Islet precursor cell (in vitro differentiated cells): ENCODE measurements at regions not wholly inside any gene's neighbourhood (a gene's known extent, or its start where the extent isn't known, plus 50 kb on each side); places are given as distances from the start of the nearest gene placed in this dataset.
"Not testable (repeated sequence)": the region's sequence is repeated elsewhere in the genome, so short reads cannot be mapped to it uniquely, and the experiment has no call there.

Experiments used
- DNase-seq: peaks from one replicate; pipeline ENCODE4 v3.0.0-alpha.2; 2018

DNA sequence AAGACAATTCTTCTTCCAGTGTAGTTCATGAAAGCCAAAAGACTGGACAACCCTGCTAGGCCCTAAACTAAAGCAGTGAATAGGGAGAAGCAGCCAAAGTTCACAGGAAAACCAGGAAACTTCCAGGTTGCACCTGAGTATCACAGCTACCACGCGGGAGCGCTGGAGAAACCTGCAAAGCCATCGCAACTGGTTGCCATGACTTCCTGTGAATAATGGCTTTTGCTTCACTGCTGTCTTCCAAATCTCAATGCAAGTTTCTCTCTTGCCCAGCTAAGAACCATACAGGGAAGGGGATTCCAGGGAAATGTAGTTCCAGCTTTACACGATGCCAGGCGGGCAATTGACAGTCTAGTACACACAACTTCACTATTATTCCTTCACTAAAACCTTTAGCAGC is 114.1 kb downstream of the GXYLT1 start:
- DNase-seq = no peak

DNA sequence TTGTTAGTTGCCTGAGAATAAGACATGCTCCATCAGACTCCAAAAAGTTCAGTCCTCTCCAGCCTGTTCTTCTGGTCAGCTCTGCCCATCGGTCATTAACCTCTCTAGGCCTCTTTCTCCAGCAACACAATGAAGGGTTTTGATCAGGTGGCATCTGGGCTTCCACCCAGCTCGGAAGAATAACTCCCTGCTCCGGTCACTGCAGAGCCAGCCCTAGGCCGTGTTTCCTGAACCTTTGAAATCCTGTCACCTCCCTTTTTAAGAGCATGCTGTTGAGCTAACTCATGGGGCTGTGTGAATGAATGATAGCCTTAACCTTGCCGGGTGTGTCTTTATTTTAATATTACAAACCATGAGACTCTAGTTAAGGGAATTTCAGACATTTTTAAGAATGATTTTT is 117.1 kb downstream of the GXYLT1 start:
- no peak for DNase-seq

DNA sequence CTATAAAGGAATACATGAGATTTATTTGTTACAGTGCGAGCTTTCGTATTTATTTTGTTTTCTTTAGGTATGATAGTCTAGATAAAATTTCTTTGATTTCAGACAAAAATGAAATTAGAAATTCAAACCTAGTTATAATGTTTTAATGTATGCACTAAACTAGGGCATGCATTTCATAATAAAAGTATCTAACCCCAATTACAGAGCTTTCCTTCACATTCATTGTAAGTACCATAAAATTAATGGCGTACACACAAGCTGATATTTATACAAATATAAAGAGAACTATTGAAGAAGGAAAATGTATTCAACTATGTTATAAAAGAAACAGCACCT is 120.2 kb downstream of the GXYLT1 start:
- DNase-seq = no peak

- peak; percentile 92 for DNase-seq
Observed at GRCh38 chr12:42023733-42024494, 120.8 kb downstream of the GXYLT1 start.

GRCh38 chr12:42021937-42022336 is 122.7 kb downstream of the GXYLT1 start:
- DNase-seq = not testable (repeated sequence)

- peak; percentile 71 for DNase-seq
Observed at GRCh38 chr12:42021469-42021868, 123.2 kb downstream of the GXYLT1 start.

GRCh38 chr12:42020226-42020625 is 124.4 kb downstream of the GXYLT1 start:
- no peak for DNase-seq

DNA sequence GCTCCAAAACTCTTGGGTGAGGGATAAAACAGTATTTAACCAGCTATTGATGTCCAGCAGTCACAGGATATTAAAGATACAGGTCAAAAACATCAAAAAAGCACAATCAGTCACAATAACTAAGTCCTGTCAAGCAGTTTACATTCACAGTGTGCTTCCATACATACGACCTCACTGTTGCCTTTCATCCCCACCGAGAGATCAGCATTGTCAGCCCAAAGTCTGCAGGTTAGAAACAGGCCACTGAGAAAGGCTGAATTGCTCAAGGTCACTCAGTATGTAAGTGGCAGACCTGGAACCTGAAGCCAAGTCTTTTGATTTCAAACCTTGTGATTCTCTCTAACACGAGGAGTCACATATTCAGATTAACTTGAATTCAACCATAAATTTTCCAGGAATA is 124.9 kb downstream of the GXYLT1 start:
- DNase-seq = no peak

DNA sequence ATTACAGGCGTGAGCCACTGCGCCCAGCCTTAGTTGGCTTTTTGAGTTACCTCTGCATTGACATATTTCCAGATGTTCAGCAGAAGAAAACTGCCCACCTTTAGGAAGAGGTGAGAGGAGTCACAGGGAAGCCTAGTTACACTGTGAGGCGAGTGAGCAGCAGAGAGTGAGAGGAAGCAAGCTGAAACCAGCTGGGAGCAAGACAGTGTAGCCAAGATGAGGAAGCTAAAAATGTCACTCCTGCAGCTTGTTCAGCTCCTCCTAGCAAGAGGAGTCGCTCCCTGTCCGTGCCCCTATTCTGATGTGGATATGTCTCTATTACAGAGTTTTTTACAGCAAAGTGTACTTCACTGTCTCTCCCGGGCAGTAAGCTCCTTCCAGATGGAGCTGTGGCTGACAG is 127.6 kb downstream of the GXYLT1 start:
- no peak for DNase-seq

- DNase-seq = no peak
Observed at GRCh38 chr12:42015051-42015461, 129.6 kb downstream of the GXYLT1 start.

DNA sequence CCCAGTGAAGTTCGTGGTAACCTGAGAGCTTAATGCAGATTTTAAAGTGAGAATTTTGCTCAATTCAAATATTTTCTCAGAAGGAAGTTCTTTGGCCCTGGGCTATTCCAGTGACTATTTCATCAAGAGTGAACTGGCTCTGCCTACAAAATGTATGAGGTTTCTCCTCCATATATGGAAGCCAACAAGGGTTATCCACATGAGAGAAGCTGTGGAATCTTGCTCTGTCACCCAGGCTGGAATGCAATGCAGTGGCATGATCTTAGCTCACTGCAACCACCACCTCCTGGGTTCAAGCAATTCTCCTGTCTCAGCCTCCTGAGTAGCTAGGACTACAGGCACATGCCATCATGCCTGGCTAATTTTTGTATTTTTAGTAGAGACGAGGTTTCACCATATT is 132.2 kb downstream of the GXYLT1 start:
- DNase-seq = not testable (repeated sequence)

DNA sequence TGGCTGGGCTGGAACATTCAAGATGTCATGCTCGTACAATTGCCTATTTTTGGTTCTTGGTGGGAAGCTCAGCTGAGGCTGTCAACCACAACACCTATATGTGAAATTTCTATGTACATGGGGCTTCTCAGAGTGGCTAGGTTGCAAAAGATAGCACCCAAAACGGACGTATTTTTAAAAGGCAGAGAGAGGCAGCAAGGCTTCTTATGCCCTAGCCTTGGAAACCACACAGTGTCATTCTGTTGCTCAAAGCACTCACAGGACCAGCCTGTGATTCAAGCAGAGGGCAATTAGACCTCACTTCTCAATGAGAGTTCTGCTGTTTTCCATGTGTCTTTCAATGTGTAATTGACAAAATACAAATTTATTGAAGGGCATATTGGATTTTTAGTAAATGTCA is 134.0 kb downstream of the GXYLT1 start:
- no peak for DNase-seq

- no peak for DNase-seq
Observed at GRCh38 chr12:42010257-42010656, 134.4 kb downstream of the GXYLT1 start.

- no peak for DNase-seq
Observed at GRCh38 chr12:42008996-42009395, 135.7 kb downstream of the GXYLT1 start.

- DNase-seq = no peak
Observed at GRCh38 chr12:42003031-42003430, 141.6 kb downstream of the GXYLT1 start.

GRCh38 chr12:42002563-42002962 is 142.1 kb downstream of the GXYLT1 start:
- no peak for DNase-seq

- DNase-seq = no peak
Observed at GRCh38 chr12:41998436-41998835, 146.2 kb downstream of the GXYLT1 start.

DNA sequence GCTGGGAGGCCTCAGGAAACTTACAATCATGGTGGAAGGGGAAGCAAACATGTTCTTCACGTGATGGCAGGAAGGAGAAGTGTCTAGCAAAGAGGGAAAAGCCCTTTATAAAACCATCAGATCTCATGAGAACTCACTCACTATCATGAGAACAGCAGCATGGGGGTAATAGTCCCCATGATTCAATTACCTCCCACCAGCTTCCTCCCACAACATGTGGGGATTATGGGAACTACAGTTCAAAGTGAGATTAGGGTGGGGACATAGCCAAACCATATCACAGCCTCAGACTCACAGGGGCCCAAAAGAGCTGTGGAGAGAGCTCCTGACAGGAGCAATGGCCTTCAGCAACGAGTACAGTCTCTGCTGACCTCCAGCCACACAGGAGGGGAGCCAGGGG is 151.4 kb downstream of the GXYLT1 start:
- DNase-seq = no peak

- DNase-seq = no peak
Observed at GRCh38 chr12:41992692-41993215, 151.9 kb downstream of the GXYLT1 start.

- DNase-seq = no peak
Observed at GRCh38 chr12:41992022-41992421, 152.7 kb downstream of the GXYLT1 start.

- no peak for DNase-seq
Observed at GRCh38 chr12:41988715-41989114, 156.0 kb downstream of the GXYLT1 start.

DNA sequence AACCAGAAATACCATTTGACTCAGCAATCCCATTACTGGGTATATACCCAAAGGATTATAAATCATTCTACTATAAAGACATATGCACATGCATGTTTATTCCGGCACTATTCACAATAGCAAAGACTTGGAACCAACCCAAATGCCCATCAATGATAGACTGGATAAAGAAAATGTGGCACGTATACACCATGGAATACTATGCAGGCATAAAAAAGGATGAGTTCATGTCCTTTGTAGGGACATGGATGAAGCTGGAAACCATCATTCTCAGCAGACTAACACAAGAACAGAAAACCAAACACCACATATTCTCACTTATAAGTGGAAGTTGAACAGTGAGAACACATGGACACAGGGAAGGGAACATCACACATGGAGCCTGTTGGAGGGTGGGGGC is 158.2 kb downstream of the GXYLT1 start:
- not testable (repeated sequence) for DNase-seq

DNA sequence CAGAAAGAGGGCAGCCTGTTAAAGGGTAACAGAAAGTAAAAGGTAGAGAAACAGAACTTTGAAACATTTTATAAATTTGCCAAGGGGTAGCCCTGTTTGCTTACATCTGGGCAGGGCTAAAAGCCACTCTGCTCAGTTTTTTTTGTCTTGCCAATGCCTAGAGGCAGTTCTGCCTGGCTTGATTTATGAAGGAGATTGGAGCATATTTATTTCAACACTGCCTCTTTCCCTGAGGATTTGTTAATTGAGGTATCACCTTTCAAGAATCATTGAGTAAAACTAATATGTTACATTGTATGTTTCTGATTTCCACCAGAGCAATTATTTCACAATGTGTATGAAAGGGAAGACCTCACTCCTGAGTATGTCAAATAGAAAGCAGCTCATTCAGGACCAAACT is 160.8 kb downstream of the GXYLT1 start:
- no peak for DNase-seq

DNA sequence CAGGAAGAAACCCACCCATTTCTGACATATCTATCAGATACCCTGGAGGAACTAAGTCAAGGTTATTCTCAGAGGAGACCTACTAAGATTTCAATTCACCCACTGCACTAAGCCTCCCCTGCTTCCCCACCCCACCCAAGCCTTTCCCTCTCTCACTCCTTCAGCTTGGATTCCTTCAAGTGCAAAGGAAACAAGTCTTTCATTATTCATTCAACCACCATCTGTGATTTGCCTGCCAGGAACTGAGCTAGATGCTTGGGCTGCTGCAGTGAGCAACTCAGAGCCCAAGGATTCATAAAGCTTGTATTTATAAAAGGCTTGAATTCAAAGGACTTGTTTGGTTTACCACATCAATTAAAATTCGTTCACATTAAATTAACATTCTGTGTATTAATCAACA is 161.3 kb downstream of the GXYLT1 start:
- DNase-seq = no peak

DNA sequence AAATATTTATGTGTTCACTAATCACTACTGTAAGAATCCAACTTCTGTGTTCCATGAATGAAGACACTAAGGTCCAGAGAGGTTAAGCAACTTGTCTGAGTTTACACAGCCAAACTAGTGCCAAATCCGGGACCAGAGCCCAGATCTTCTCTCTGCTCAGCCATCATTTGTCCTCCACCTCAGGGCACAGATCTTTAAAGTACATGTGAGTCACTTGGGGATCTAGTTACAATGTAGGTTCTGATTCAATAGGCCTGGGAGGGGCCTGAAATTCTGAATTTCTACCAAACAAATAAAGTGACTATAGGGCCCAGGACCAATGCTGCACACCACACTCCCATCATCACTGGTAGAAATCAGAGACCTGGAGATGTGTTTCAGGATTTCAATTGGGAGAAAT is 162.9 kb downstream of the GXYLT1 start:
- no peak for DNase-seq
